ENCODE measurements at regions not wholly inside any gene's neighbourhood (a gene's known extent, or its start where the extent isn't known, plus 50 kb on each side); places are given as distances from the start of the nearest gene placed in this dataset.

GRCh38 chr10:10777723-10778122, 239.9 kb upstream of the CELF2 start:
- 71 to 85% methylated on average over 5 of the region's 5 CpGs for WGBS, 2 donors
- intact Hi-C loops (cut with DNase I), result no loop called here
- no peaks in the 10 kb centered on the region for H3K27me3 ChIP-seq

GRCh38 chr10:10778959-10779358, 238.7 kb upstream of the CELF2 start:
- intact Hi-C loops (cut with DNase I), result no loop called here
- no peaks in the 10 kb centered on the region for H3K36me3 ChIP-seq
- 72 to 89% methylated on average over 2 of the region's 2 CpGs for WGBS, 2 donors
- H3K27ac ChIP-seq, result no peak overlapping the region
- no peaks in the 10 kb centered on the region for H3K9me3 ChIP-seq
- DNase-seq, result no peak
- H3K4me3 ChIP-seq (replicated peaks in 1 of 3), result no peak overlapping the region
- no peaks in the 10 kb centered on the region for H3K4me1 ChIP-seq
- TF ChIP-seq POLR2A (IDR thresholded peaks at IDR 0.05), result no peak
- TF ChIP-seq CTCF (IDR thresholded peaks at IDR 0.05), result no peak
- H3K27me3 ChIP-seq, result no peaks in the 10 kb centered on the region

More at GRCh38 chr10:10777723-10778122, 239.9 kb upstream of the CELF2 start:
- no peaks in the 10 kb centered on the region for H3K36me3 ChIP-seq
- TF ChIP-seq POLR2A (IDR thresholded peaks at IDR 0.05), result no peak
- TF ChIP-seq CTCF (IDR thresholded peaks at IDR 0.05), result no peak
- H3K4me3 ChIP-seq (replicated peaks in 1 of 3), result no peak overlapping the region
- no peaks in the 10 kb centered on the region for H3K9me3 ChIP-seq
- no peak overlapping the region for H3K27ac ChIP-seq
- DNase-seq, result no peak
- H3K4me1 ChIP-seq, result no peaks in the 10 kb centered on the region

- Histone ChIP-seq H3K36me3 (no peaks in the 10 kb centered on the region), H3K27ac (no peak overlapping the region), H3K4me3 (replicated peaks in 1 of 3) (no peak overlapping the region), H3K4me1 (no peaks in the 10 kb centered on the region), H3K9me3 (no peaks in the 10 kb centered on the region), H3K27me3 (no peaks in the 10 kb centered on the region)
- no peak for TF ChIP-seq POLR2A (IDR thresholded peaks at IDR 0.05)
- no peak for TF ChIP-seq CTCF (IDR thresholded peaks at IDR 0.05)
- 95% methylated on average over 3 of the region's 3 CpGs for WGBS, 2 donors
- intact Hi-C loops (cut with DNase I), result no loop called here
- DNase-seq, result no peak
These were observed 238.2 kb upstream of the CELF2 start for GRCh38 chr10:10779511-10779910.

- TF ChIP-seq POLR2A (IDR thresholded peaks at IDR 0.05) (no peak), CTCF (IDR thresholded peaks at IDR 0.05) (no peak)
- 80 to 82% methylated on average over 3 of the region's 3 CpGs for WGBS, 2 donors
- Histone ChIP-seq H3K27me3 (no peaks in the 10 kb centered on the region), H3K4me1 (no peaks in the 10 kb centered on the region), H3K27ac (no peak overlapping the region), H3K36me3 (no peaks in the 10 kb centered on the region), H3K9me3 (no peaks in the 10 kb centered on the region), H3K4me3 (replicated peaks in 1 of 3) (no peak overlapping the region)
- DNase-seq, result no peak
- intact Hi-C loops (cut with DNase I), result no loop called here
These were observed 236.9 kb upstream of the CELF2 start for GRCh38 chr10:10780746-10781145.

- Histone ChIP-seq H3K27me3 (no peaks in the 10 kb centered on the region), H3K9me3 (no peaks in the 10 kb centered on the region), H3K4me1 (no peaks in the 10 kb centered on the region), H3K4me3 (replicated peaks in 1 of 3) (no peak overlapping the region), H3K27ac (no peak overlapping the region), H3K36me3 (no peaks in the 10 kb centered on the region)
- no peak for TF ChIP-seq POLR2A (IDR thresholded peaks at IDR 0.05)
- intact Hi-C loops (cut with DNase I), result no loop called here
- 92 to 96% methylated on average over 5 of the region's 5 CpGs for WGBS, 2 donors
- no peak for DNase-seq
These were observed 235.1 kb upstream of the CELF2 start for GRCh38 chr10:10782603-10783002.

- H3K27me3 ChIP-seq, result no peaks in the 10 kb centered on the region
- H3K4me1 ChIP-seq, result no peaks in the 10 kb centered on the region
- H3K9me3 ChIP-seq, result no peaks in the 10 kb centered on the region
- H3K36me3 ChIP-seq, result no peaks in the 10 kb centered on the region
- TF ChIP-seq POLR2A (IDR thresholded peaks at IDR 0.05) (no peak), CTCF (IDR thresholded peaks at IDR 0.05) (no peak)
- DNase-seq, result no peak
- intact Hi-C loops (cut with DNase I), result no loop called here
- no peak overlapping the region for H3K27ac ChIP-seq
- H3K4me3 ChIP-seq (replicated peaks in 1 of 3), result no peak overlapping the region
These were observed 232.0 kb upstream of the CELF2 start for GRCh38 chr10:10785627-10786026.

Measured in thyroid gland (tissue), 4 donors.